PC-3 (cell line): ENCODE measurements at regions not wholly inside any gene's neighbourhood (a gene's known extent, or its start where the extent isn't known, plus 50 kb on each side); places are given as distances from the start of the nearest gene placed in this dataset.

Experiments used
- ATAC-seq: fragments of 200-7000 bp; cut with Tn5 transposase; 2 replicates; pipeline ENCODE4 v1.9.1; 2020; ENCODE audit warnings: mild to moderate bottlenecking, moderate library complexity
- BruUV-seq: library from RNA; stranded (reverse); fragments of 400-500 nt; replicated peaks from 2 replicates; lab custom pipeline; 2021; lab: Mats Ljungman, UMichigan
- CTCF ChIA-PET: fragments of 300-600 bp; sonication (Branson Sonifier 250); formaldehyde crosslinking; loops from one replicate; lab custom pipeline; 2022; ENCODE audit warnings: antibody characterized with exemption; lab: Charles Lee
- POLR2A ChIA-PET: fragments of 300-600 bp; sonication (Branson Sonifier 250); formaldehyde crosslinking; loops from one replicate; lab custom pipeline; 2022; ENCODE audit warnings: antibody characterized with exemption; ENCODE audit not compliant: unreplicated experiment; lab: Charles Lee
- DNase-seq: peaks from one replicate; pipeline ENCODE4 v3.0.0-alpha.2; 2015
- H2AFZ ChIP-seq: fragments of 300-600 bp; sonication (generic); 2 replicates; pipeline ENCODE4 v1.6.0; 2016; ENCODE audit warnings: antibody characterized with exemption, low read length
- H3F3A ChIP-seq: fragments of 300-600 bp; sonication (generic); one replicate; pipeline ENCODE4 v1.6.0; 2017; ENCODE audit warnings: antibody characterized with exemption, low read length, control low read depth, mild to moderate bottlenecking; ENCODE audit not compliant: unreplicated experiment
- H3K27ac ChIP-seq: fragments of 300-600 bp; sonication (generic); 2 replicates; pipeline ENCODE4 v1.5.1; 2016; ENCODE audit warnings: mild to moderate bottlenecking, low read length
- H3K27me3 ChIP-seq: fragments of 300-600 bp; sonication (generic); 2 replicates; pipeline ENCODE4 v1.6.1; 2016; ENCODE audit warnings: low read length, mixed read lengths
- H3K36me3 ChIP-seq: fragments of 300-600 bp; sonication (generic); 2 replicates; pipeline ENCODE4 v1.6.1; 2016; ENCODE audit warnings: low read depth, mixed run types, low read length, mixed read lengths
- H3K4me1 ChIP-seq: fragments of 300-600 bp; sonication (generic); 2 replicates; pipeline ENCODE4 v1.5.1; 2016; ENCODE audit warnings: low read length; ENCODE audit not compliant: insufficient read depth
- H3K4me2 ChIP-seq: fragments of 300-600 bp; sonication (generic); 2 replicates; pipeline ENCODE4 v1.6.0; 2016; ENCODE audit warnings: low read length
- H3K4me3 ChIP-seq: fragments of 300-600 bp; sonication (generic); 2 replicates; pipeline ENCODE4 v1.5.1; 2016; ENCODE audit warnings: mild to moderate bottlenecking, low read length, mixed read lengths
- H3K79me2 ChIP-seq: fragments of 300-600 bp; sonication (generic); 2 replicates; pipeline ENCODE4 v1.6.1; 2017; ENCODE audit warnings: low read length, mixed read lengths
- H3K9ac ChIP-seq: fragments of 300-600 bp; sonication (generic); 2 replicates; pipeline ENCODE4 v1.6.0; 2016; ENCODE audit warnings: mild to moderate bottlenecking, low read length
- H3K9me2 ChIP-seq: fragments of 300-600 bp; sonication (generic); replicated peaks from 2 replicates; pipeline ENCODE4 v1.6.1; 2016; ENCODE audit warnings: mixed run types, low read length, mixed read lengths
- H3K9me3 ChIP-seq: fragments of 300-600 bp; sonication (generic); 2 replicates; pipeline ENCODE4 v1.6.1; 2016; ENCODE audit warnings: low read length, mixed read lengths
- H4K20me1 ChIP-seq: fragments of 300-600 bp; sonication (generic); 2 replicates; pipeline ENCODE4 v1.6.1; 2016; ENCODE audit warnings: low read length, mixed read lengths
- CTCF ChIP-seq: fragments of 300-600 bp; sonication (generic); conservative IDR thresholded peaks from 2 replicates; pipeline ENCODE4 v1.5.1; 2017; ENCODE audit warnings: antibody characterized with exemption, low read depth, mild to moderate bottlenecking, low read length
- EZH2 ChIP-seq: fragments of 300-600 bp; sonication (generic); IDR thresholded peaks from one replicate; pipeline ENCODE4 v1.6.1; 2017; ENCODE audit warnings: antibody characterized with exemption, mild to moderate bottlenecking, low read length; ENCODE audit not compliant: unreplicated experiment
- EZH2phosphoT487 ChIP-seq: fragments of 300-600 bp; sonication (generic); IDR thresholded peaks from 2 replicates; pipeline ENCODE4 v1.6.1; 2018; ENCODE audit warnings: mild to moderate bottlenecking, antibody characterized with exemption, low read length, borderline replicate concordance
- intact Hi-C: fragments of 100-400 bp; cut with micrococcal nuclease; formaldehyde crosslinking; loops from 2 replicates; pipeline ENCODE4 v1.9.0; 2023

DNA sequence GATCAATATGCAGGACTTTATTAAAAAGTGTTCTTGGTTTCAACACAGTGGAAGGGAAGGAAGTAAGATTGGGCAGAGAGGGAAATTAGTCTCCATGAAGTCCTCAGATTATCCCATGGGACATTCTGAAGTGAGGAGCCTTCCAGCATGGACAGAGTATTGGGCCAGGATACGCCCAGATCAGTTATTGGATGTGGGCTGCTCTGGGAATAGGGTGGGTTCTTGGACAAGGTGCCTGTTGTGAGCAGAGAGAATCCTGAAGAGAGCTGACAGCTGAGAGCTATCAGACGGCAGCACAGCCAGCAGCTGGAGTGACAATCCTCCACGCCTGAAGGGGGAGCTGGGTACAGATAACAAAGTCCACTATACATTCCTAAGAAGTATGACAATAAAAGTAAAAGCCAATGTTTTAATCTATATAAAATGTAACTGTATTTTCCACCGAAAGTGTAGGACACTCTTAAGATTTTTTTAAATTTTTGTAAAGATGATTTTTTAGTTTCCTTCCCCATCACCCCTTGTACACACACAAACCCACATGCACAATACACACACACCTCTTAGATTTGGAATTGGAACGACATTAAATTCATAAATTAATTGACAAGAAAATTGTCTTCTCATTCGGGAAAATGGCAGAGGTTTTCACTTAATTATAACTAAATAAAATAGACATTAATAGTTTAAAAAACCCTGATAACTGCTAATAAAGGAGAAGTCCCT is 107.8 kb downstream of the FBXO5 start:
- no peaks in the 10 kb centered on the region for H3K79me2 ChIP-seq
- no peaks in the 10 kb centered on the region for H4K20me1 ChIP-seq
- no peak for ATAC-seq
- H2AFZ ChIP-seq: no peak overlapping the region
- CTCF ChIA-PET: no interaction called here
- peaks cover 33% of the 10 kb centered on the region for H3K27me3 ChIP-seq
- BruUV-seq: no TSS peak
- no peak for DNase-seq
- no peak overlapping the region for H3K4me3 ChIP-seq
- H3K9me3 ChIP-seq: no peaks in the 10 kb centered on the region
- H3K9me2 ChIP-seq: no peaks in the 10 kb centered on the region
- no peak overlapping the region for H3K27ac ChIP-seq
- intact Hi-C loops: no loop called here
- no peak overlapping the region for H3K4me2 ChIP-seq
- no peaks in the 10 kb centered on the region for H3F3A ChIP-seq
- H3K36me3 ChIP-seq: no peaks in the 10 kb centered on the region
- TF ChIP-seq EZH2 (no peak), CTCF (peak; percentile 18; the same call in 1 of the 2 replicates)
- H3K9ac ChIP-seq: no peak overlapping the region
- no peaks in the 10 kb centered on the region for H3K4me1 ChIP-seq
- POLR2A ChIA-PET: no interaction called here

DNA sequence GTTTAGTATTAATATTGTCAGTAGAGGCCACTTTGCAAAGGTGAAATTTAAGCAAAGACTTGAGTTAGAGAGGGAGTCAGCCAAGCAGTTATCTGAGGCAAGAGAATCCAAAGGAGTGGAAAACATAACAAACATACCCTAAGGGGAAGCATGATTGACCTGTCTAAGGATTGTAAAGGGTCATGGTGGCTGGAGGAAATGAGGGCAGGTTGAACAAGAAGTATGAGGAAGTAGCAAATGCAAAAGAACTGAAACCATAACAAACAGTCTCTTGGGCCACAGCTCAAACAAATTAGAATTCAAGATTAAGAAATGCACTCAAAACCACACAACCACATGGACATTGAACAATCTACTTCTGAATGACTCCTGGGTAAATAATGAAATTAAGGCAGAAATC is 103.2 kb downstream of the FBXO5 start:
- H3K27ac ChIP-seq: no peak overlapping the region

More for the DNA sequence above, 103.2 kb downstream of the FBXO5 start:
- ChIA-PET CTCF (no interaction called here), POLR2A (no interaction called here)
- no TSS peak for BruUV-seq
- H3K9me3 ChIP-seq: no peaks in the 10 kb centered on the region
- no peaks in the 10 kb centered on the region for H3K79me2 ChIP-seq
- H2AFZ ChIP-seq: no peak overlapping the region
- DNase-seq (no peak), ATAC-seq (no peak)
- H3K4me3 ChIP-seq: no peak overlapping the region
- H3K4me1 ChIP-seq: no peaks in the 10 kb centered on the region
- intact Hi-C loops: no loop called here
- no peaks in the 10 kb centered on the region for H4K20me1 ChIP-seq
- no peaks in the 10 kb centered on the region for H3K9me2 ChIP-seq
- peaks cover 8% of the 10 kb centered on the region for H3K27me3 ChIP-seq
- H3K9ac ChIP-seq: no peak overlapping the region
- no peak for TF ChIP-seq EZH2
- TF ChIP-seq EZH2phosphoT487: no peak
- no peak for TF ChIP-seq CTCF
- H3K36me3 ChIP-seq: no peaks in the 10 kb centered on the region
- H3K4me2 ChIP-seq: no peak overlapping the region
- H3F3A ChIP-seq: no peaks in the 10 kb centered on the region
